HCT116 (cell line): ENCODE measurements at regions not wholly inside any gene's neighbourhood (a gene's known extent, or its start where the extent isn't known, plus 50 kb on each side); places are given as distances from the start of the nearest gene placed in this dataset.

ENCODE experiments used
- ATAC-seq: fragments of 200-7000 bp; cut with Tn5 transposase; 2 replicates; pipeline ENCODE4 v1.9.1; 2020; ENCODE audit warnings: mild to moderate bottlenecking, moderate library complexity
- BruUV-seq: library from RNA; stranded (reverse); fragments of 400-500 nt; replicated peaks from 2 replicates; lab custom pipeline; 2021; lab: Mats Ljungman, UMichigan
- CTCF ChIA-PET: fragments of 300-600 bp; sonication (Branson Sonifier 250); formaldehyde crosslinking; loops from one replicate; lab custom pipeline; 2021; ENCODE audit warnings: antibody characterized with exemption; lab: Charles Lee
- POLR2A ChIA-PET: fragments of 300-600, 350-600 bp; sonication (Branson Sonifier 250); formaldehyde crosslinking; loops from one replicate; lab custom pipeline; 2021; ENCODE audit warnings: antibody characterized with exemption; lab: Charles Lee
- RAD21 ChIA-PET, 2 experiments: fragments of 300-600 bp; sonication (Branson Sonifier 250); formaldehyde crosslinking; loops; one replicate each; lab custom pipeline; 2023; ENCODE audit warnings: low total read pairs in 2 of 2; ENCODE audit not compliant: uncharacterized antibody in 2 of 2, unreplicated experiment in 2 of 2, low non-redundant PET in 1 of 2; lab: Charles Lee
- DNase-seq: peaks from one replicate; pipeline ENCODE4 v3.0.0-alpha.2; 2010; ENCODE audit warnings: low read depth, low spot score
- H2AFZ ChIP-seq: fragments of 200-600 bp; shearing (Covaris generic), sonication (generic); 2 replicates; pipeline ENCODE4 v1.6.1; 2017; ENCODE audit warnings: low read depth, mixed run types, mixed read lengths, antibody characterized with exemption, low read length; ENCODE audit not compliant: poor library complexity, severe bottlenecking
- H3K27ac ChIP-seq: 2 replicates; pipeline ENCODE4 v1.5.1; 2012; ENCODE audit warnings: low read depth, low read length
- H3K27me3 ChIP-seq: fragments of 200-600 bp; sonication (generic); 2 replicates; pipeline ENCODE4 v1.6.1; 2016; ENCODE audit warnings: mixed run types, low read length, mixed read lengths; ENCODE audit not compliant: insufficient read depth
- H3K36me3 ChIP-seq, 2 experiments: fragments of 200-500 bp in 1 of 2; fragments of 200-600 bp in 1 of 2; sonication (Bioruptor generic) in 1 of 2; sonication (generic) in 1 of 2; 2 replicates each; pipeline versions ENCODE4 v1.5.1 to v1.6.1; 2014 to 2016; ENCODE audit warnings: low read length in 2 of 2, inconsistent platforms in 1 of 2, mixed read lengths in 1 of 2, mixed run types in 1 of 2; ENCODE audit not compliant: insufficient read depth in 2 of 2, control insufficient read depth in 1 of 2
- H3K4me1 ChIP-seq, 2 experiments: fragments of 200-600 bp in 1 of 2; sonication (generic) in 1 of 2; 2 replicates each; pipeline versions ENCODE4 v1.5.1 to v1.6.1; 2012 to 2017; ENCODE audit warnings: low read length in 2 of 2, inconsistent platforms in 1 of 2, mild to moderate bottlenecking in 1 of 2, mixed read lengths in 1 of 2, mixed run types in 1 of 2, moderate library complexity in 1 of 2; ENCODE audit not compliant: insufficient read depth in 2 of 2, control insufficient read depth in 1 of 2
- H3K4me2 ChIP-seq: fragments of 200-600 bp; sonication (generic); 2 replicates; pipeline ENCODE4 v1.6.1; 2017; ENCODE audit warnings: mixed run types, low read length, mixed read lengths
- H3K4me3 ChIP-seq, 2 experiments: fragments of 200-600 bp in 1 of 2; sonication (generic) in 1 of 2; replicated peaks in 1 of 2; 2 replicates each; pipeline ENCODE4 v1.5.1; 2011 to 2016; ENCODE audit warnings: low read length in 2 of 2, control low read depth in 1 of 2, low read depth in 1 of 2, mild to moderate bottlenecking in 1 of 2, mixed read lengths in 1 of 2, mixed run types in 1 of 2
- H3K79me2 ChIP-seq: fragments of 200-600 bp; sonication (generic); 2 replicates; pipeline ENCODE4 v1.6.1; 2017; ENCODE audit warnings: mild to moderate bottlenecking, mixed run types, low read length, moderate library complexity, mixed read lengths; ENCODE audit not compliant: insufficient read depth
- H3K9ac ChIP-seq: fragments of 200-600 bp; sonication (generic); 2 replicates; pipeline ENCODE4 v1.6.1; 2016; ENCODE audit warnings: low read length, mixed read lengths
- H3K9me2 ChIP-seq: fragments of 200-600 bp; sonication (generic), shearing (Covaris generic); 2 replicates; pipeline ENCODE4 v1.6.1; 2017; ENCODE audit warnings: mixed run types, mild to moderate bottlenecking, moderate library complexity; ENCODE audit not compliant: insufficient read depth
- H3K9me3 ChIP-seq, 2 experiments: fragments of 200-500 bp in 1 of 2; fragments of 200-600 bp in 1 of 2; sonication (Bioruptor generic) in 1 of 2; sonication (generic) in 1 of 2; 2 replicates each; pipeline ENCODE4 v1.6.1; 2014 to 2017; ENCODE audit warnings: low read length in 2 of 2, mixed read lengths in 2 of 2, inconsistent platforms in 1 of 2, low read depth in 1 of 2, mild to moderate bottlenecking in 1 of 2, mixed run types in 1 of 2, moderate library complexity in 1 of 2; ENCODE audit not compliant: control insufficient read depth in 1 of 2, insufficient read depth in 1 of 2
- H4K20me1 ChIP-seq: fragments of 200-600 bp; sonication (generic), shearing (Covaris generic); 2 replicates; pipeline ENCODE4 v1.6.1; 2017; ENCODE audit warnings: mixed run types, mild to moderate bottlenecking, moderate library complexity; ENCODE audit not compliant: insufficient read depth
- CBX3 ChIP-seq: IDR thresholded peaks from 2 replicates; pipeline ENCODE4 v1.6.1; 2012; ENCODE audit warnings: low read depth
- CEBPB ChIP-seq: IDR thresholded peaks from 2 replicates; pipeline ENCODE4 v1.6.1; 2012; ENCODE audit warnings: low read depth
- CTCF ChIP-seq, 3 experiments: fragments of 200-600 bp in 1 of 3; sonication (generic) in 1 of 3; IDR thresholded peaks in 2 of 3; conservative IDR thresholded peaks in 1 of 3; 2 replicates each; pipeline ENCODE4 v1.5.1; 2012 to 2017; ENCODE audit warnings: low read depth in 2 of 3, low read length in 2 of 3, antibody characterized with exemption in 1 of 3, borderline replicate concordance in 1 of 3, control low read depth in 1 of 3, mild to moderate bottlenecking in 1 of 3, mixed read lengths in 1 of 3, mixed run types in 1 of 3, moderate library complexity in 1 of 3; ENCODE audit not compliant: insufficient read depth in 1 of 3
- EGR1 ChIP-seq: IDR thresholded peaks from 2 replicates; pipeline ENCODE4 v1.6.1; 2012; ENCODE audit warnings: low read depth
- EZH2 ChIP-seq: fragments of 200-600 bp; sonication (generic); IDR thresholded peaks from 2 replicates; pipeline ENCODE4 v1.6.1; 2017; ENCODE audit warnings: antibody characterized with exemption, mixed run types
- EZH2phosphoT487 ChIP-seq: fragments of 200-600 bp; IDR thresholded peaks from 2 replicates; pipeline ENCODE4 v1.6.1; 2018; ENCODE audit warnings: antibody characterized with exemption, borderline replicate concordance
- JUND ChIP-seq: IDR thresholded peaks from 2 replicates; pipeline ENCODE4 v1.6.1; 2012
- MAX ChIP-seq: IDR thresholded peaks from 2 replicates; pipeline ENCODE4 v1.6.1; 2012
- POLR2A ChIP-seq: IDR thresholded peaks from 2 replicates; pipeline ENCODE4 v1.7.0; 2011; ENCODE audit warnings: borderline replicate concordance; ENCODE audit not compliant: insufficient read depth, insufficient read length; ENCODE audit errors: extremely low read depth
- SIN3A ChIP-seq: IDR thresholded peaks from 2 replicates; pipeline ENCODE4 v1.6.1; 2012; ENCODE audit warnings: low read depth
- SRF ChIP-seq: IDR thresholded peaks from 2 replicates; pipeline ENCODE4 v1.6.1; 2012; ENCODE audit warnings: low read depth
- TCF7L2 ChIP-seq: IDR thresholded peaks from 2 replicates; pipeline ENCODE4 v1.7.0; 2011; ENCODE audit warnings: borderline replicate concordance, inconsistent platforms; ENCODE audit not compliant: insufficient read depth, insufficient read length; ENCODE audit errors: extremely low read depth
- ZBTB33 ChIP-seq: IDR thresholded peaks from 2 replicates; pipeline ENCODE4 v1.6.1; 2011; ENCODE audit warnings: mild to moderate bottlenecking, low read length, moderate library complexity; ENCODE audit not compliant: insufficient replicate concordance; ENCODE audit errors: extremely low read depth
- ZFX ChIP-seq: fragments of 450-650 bp; IDR thresholded peaks from 2 replicates; pipeline ENCODE4 v1.6.1; 2017
- ZNF274 ChIP-seq: fragments of 200-500 bp; sonication (Bioruptor generic); IDR thresholded peaks from 2 replicates; pipeline ENCODE4 v1.6.1; 2014; ENCODE audit warnings: mild to moderate bottlenecking, low read depth, low read length, inconsistent platforms
- intact Hi-C: fragments of 100-400 bp; cut with micrococcal nuclease; formaldehyde crosslinking; loops from 2 replicates; pipeline ENCODE4 v1.10.0; 2022

- no peak for DNase-seq
- Histone ChIP-seq H3K4me2 (no peak overlapping the region), H3K9me2 (no peaks in the 10 kb centered on the region), H2AFZ (no peak overlapping the region), H3K36me3 (no peaks in the 10 kb centered on the region), H3K27me3 (no peaks in the 10 kb centered on the region; the same call in 1 of the 2 replicates), H3K79me2 (no peaks in the 10 kb centered on the region), H3K9ac (no peak overlapping the region), H4K20me1 (no peaks in the 10 kb centered on the region), H3K4me3 (no peak overlapping the region), H3K4me1 (no peaks in the 10 kb centered on the region), H3K9me3 (no peaks in the 10 kb centered on the region), H3K27ac (no peak overlapping the region)
- POLR2A ChIA-PET = no interaction called here
- no peak for ATAC-seq
- intact Hi-C loops = no loop called here
- CTCF ChIA-PET = no interaction called here
- BruUV-seq = no TSS peak
- RAD21 ChIA-PET = no interaction called here
- TF ChIP-seq ZFX = no peak
- TF ChIP-seq SRF = no peak
- TF ChIP-seq ZBTB33 = no peak
- no peak for TF ChIP-seq CBX3
- no peak for TF ChIP-seq MAX
- TF ChIP-seq EGR1 = no peak
- TF ChIP-seq TCF7L2 = no peak
- no peak for TF ChIP-seq EZH2
- TF ChIP-seq POLR2A = no peak
- TF ChIP-seq CEBPB = no peak
Measured at GRCh38 chr12:29867823-29868222, 84.1 kb upstream of the TMTC1 start.

GRCh38 chr12:29863665-29864064 is 79.9 kb upstream of the TMTC1 start:
- BruUV-seq = no TSS peak
- H3K79me2 ChIP-seq = no peaks in the 10 kb centered on the region
- intact Hi-C loops = no loop called here
- POLR2A ChIA-PET = no interaction called here
- no peaks in the 10 kb centered on the region for H3K9me2 ChIP-seq
- CTCF ChIA-PET = no interaction called here
- ATAC-seq (no peak), DNase-seq (no peak)
- no peaks in the 10 kb centered on the region for H3K36me3 ChIP-seq
- H3K27ac ChIP-seq = no peak overlapping the region
- H2AFZ ChIP-seq = no peak overlapping the region
- no peaks in the 10 kb centered on the region for H3K4me1 ChIP-seq
- H3K4me3 ChIP-seq = no peak overlapping the region
- H3K9me3 ChIP-seq = no peaks in the 10 kb centered on the region
- H4K20me1 ChIP-seq = no peaks in the 10 kb centered on the region
- no peaks in the 10 kb centered on the region; the same call in 1 of the 2 replicates for H3K27me3 ChIP-seq
- H3K9ac ChIP-seq = no peak overlapping the region
- RAD21 ChIA-PET = no interaction called here
- no peak overlapping the region for H3K4me2 ChIP-seq
- TF ChIP-seq SRF (no peak), JUND (no peak), ZNF274 (no peak), CTCF (IDR thresholded peaks at IDR 0.05 in 2 of 3, conservative IDR thresholded peaks at IDR 0.05 in 1 of 3; ENCODE audit: borderline replicate concordance in 1 of 3, insufficient read depth in 1 of 3, low read depth in 2 of 3, low read length in 2 of 3) (no peak), ZBTB33 (no peak), MAX (no peak), SIN3A (no peak), EGR1 (no peak), EZH2phosphoT487 (no peak), CBX3 (no peak), TCF7L2 (no peak)
